Forelimb muscle (tissue), 1 donor: ENCODE measurements at regions not wholly inside any gene's neighbourhood (a gene's known extent, or its start where the extent isn't known, plus 50 kb on each side); places are given as distances from the start of the nearest gene placed in this dataset.
"Not testable (repeated sequence)": the region's sequence is repeated elsewhere in the genome, so short reads cannot be mapped to it uniquely, and the experiment has no call there.

Experiments
- DNase-seq: peaks from one replicate; pipeline ENCODE4 v3.0.0-alpha.2; 2013; ENCODE audit warnings: low read depth

GRCh38 chr1:228796945-228797344, 61.7 kb downstream of the RHOU start:
- not testable (repeated sequence) for DNase-seq

- DNase-seq, result no peak
These were observed 62.8 kb downstream of the RHOU start for GRCh38 chr1:228798035-228798434.

GRCh38 chr1:228798548-228798947, 63.3 kb downstream of the RHOU start:
- DNase-seq, result peak; percentile 45

GRCh38 chr1:228799924-228800323, 64.6 kb downstream of the RHOU start:
- no peak for DNase-seq

- no peak for DNase-seq
These were observed 65.8 kb downstream of the RHOU start for GRCh38 chr1:228801068-228801467.

GRCh38 chr1:228802386-228803220, 67.3 kb downstream of the RHOU start:
- peak; percentile 46 for DNase-seq

GRCh38 chr1:228803421-228803820, 68.1 kb downstream of the RHOU start:
- no peak for DNase-seq

GRCh38 chr1:228804173-228804572, 68.9 kb downstream of the RHOU start:
- DNase-seq, result no peak

- peak; percentile 25 for DNase-seq
These were observed 69.5 kb downstream of the RHOU start for GRCh38 chr1:228804640-228805413.

GRCh38 chr1:228807904-228808605, 72.8 kb downstream of the RHOU start:
- no peak for DNase-seq

GRCh38 chr1:228809621-228810394, 74.5 kb downstream of the RHOU start:
- DNase-seq, result no peak

GRCh38 chr1:228810395-228810758, 75.1 kb downstream of the RHOU start:
- DNase-seq, result no peak

GRCh38 chr1:228810878-228811711, 75.8 kb downstream of the RHOU start:
- peak; percentile 35 for DNase-seq

GRCh38 chr1:228811712-228812305, 76.5 kb downstream of the RHOU start:
- no peak for DNase-seq

- no peak for DNase-seq
These were observed 77.7 kb downstream of the RHOU start for GRCh38 chr1:228812961-228813360.

GRCh38 chr1:228814176-228814575, 78.9 kb downstream of the RHOU start:
- DNase-seq, result no peak

- no peak for DNase-seq
These were observed 83.0 kb downstream of the RHOU start for GRCh38 chr1:228818296-228818695.

GRCh38 chr1:228818928-228819630, 83.8 kb downstream of the RHOU start:
- DNase-seq, result no peak

GRCh38 chr1:228821252-228821651, 86.0 kb downstream of the RHOU start:
- no peak for DNase-seq

- no peak for DNase-seq
These were observed 87.9 kb downstream of the RHOU start for GRCh38 chr1:228823200-228823599.
